Thoracic aorta (tissue), 2 donors: ENCODE measurements at regions not wholly inside any gene's neighbourhood (a gene's known extent, or its start where the extent isn't known, plus 50 kb on each side); places are given as distances from the start of the nearest gene placed in this dataset.

Experiments used
- ATAC-seq: fragments of 150-250 bp; one replicate; pipeline ENCODE4 v1.8.0; 2017; ENCODE audit warnings: low read depth; ENCODE audit not compliant: insufficient number of reproducible peaks, low FRiP score
- DNase-seq: peaks from one replicate; pipeline ENCODE4 v3.0.0-alpha.2; 2020; ENCODE audit warnings: low spot score
- H3K27ac ChIP-seq, 2 donors: fragments of 200-600 bp; sonication (generic); 1 replicate in 1 of 2; 2 replicates in 1 of 2; pipeline ENCODE4 v1.5.1; 2016; ENCODE audit warnings: mild to moderate bottlenecking in 2 of 2, moderate library complexity in 2 of 2
- H3K27me3 ChIP-seq: fragments of 200-600 bp; sonication (generic); replicated peaks from 2 replicates; pipeline ENCODE4 v1.6.0; 2016; ENCODE audit warnings: mild to moderate bottlenecking; ENCODE audit not compliant: insufficient read depth
- H3K36me3 ChIP-seq: fragments of 200-600 bp; sonication (generic); one replicate; pipeline ENCODE4 v1.5.1; 2016
- H3K4me1 ChIP-seq, 2 donors: fragments of 200-600 bp; sonication (generic); 1 replicate in 1 of 2; 2 replicates in 1 of 2; pipeline versions ENCODE4 v1.5.1 to v1.6.0; 2016; ENCODE audit warnings: low read depth in 2 of 2, mild to moderate bottlenecking in 1 of 2; ENCODE audit not compliant: control insufficient read depth in 1 of 2
- H3K4me3 ChIP-seq: fragments of 200-600 bp; sonication (generic); 2 replicates; pipeline ENCODE4 v1.5.1; 2016; ENCODE audit warnings: mild to moderate bottlenecking
- H3K9me3 ChIP-seq: fragments of 200-600 bp; sonication (generic); 2 replicates; pipeline ENCODE4 v1.5.1; 2016
- CTCF ChIP-seq: fragments of 200-600 bp; sonication (generic); IDR thresholded peaks from one replicate; pipeline ENCODE4 v1.5.1; 2019; ENCODE audit warnings: antibody characterized with exemption

GRCh38 chr7:42552227-42552626 is 315.2 kb upstream of the GLI3 start:
- DNase-seq = no peak
- H3K9me3 ChIP-seq = no peaks in the 10 kb centered on the region
- H3K27me3 ChIP-seq = no peaks in the 10 kb centered on the region
- H3K36me3 ChIP-seq = no peaks in the 10 kb centered on the region
- H3K4me3 ChIP-seq = no peak overlapping the region
- no peak for TF ChIP-seq CTCF
- H3K27ac ChIP-seq = no peak overlapping the region
- no peak for ATAC-seq
- H3K4me1 ChIP-seq = no peaks in the 10 kb centered on the region

DNA sequence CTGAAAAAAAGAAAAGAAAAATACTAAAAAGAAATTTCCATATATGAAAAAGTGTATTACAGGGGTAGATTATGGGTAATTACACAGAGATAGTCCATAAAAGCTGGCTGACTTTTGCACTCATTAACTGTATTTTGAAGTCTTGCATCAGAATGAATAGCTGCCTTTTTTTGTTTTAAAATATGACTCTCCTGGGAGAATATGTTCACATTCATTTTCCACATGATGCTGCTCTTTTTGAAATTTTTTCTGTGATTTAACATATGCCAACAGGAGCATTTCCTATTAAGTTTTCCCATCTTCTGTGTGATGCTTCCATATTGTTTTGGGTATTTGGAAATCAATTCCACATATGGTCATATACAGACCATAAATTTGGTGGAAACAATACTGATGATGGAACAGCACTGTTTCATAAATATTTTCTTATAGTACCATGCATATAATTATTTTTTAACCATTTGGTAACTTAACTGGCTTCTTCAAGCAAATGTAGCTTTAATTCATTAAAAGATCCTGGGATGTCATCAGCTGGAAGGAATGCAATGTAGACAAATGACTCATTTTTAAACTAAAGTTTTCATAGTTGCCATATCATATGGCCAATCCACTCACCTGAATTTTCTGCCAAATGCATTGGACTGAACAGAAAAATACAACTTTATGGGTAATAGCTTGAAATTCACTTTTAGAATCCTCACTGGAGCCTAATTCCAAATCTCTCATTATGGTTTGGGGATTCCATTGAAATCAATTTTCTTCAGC is 313.9 kb upstream of the GLI3 start:
- H3K27ac ChIP-seq = no peak overlapping the region
- ATAC-seq (no peak), DNase-seq (no peak)
- no peak overlapping the region for H3K4me3 ChIP-seq
- no peaks in the 10 kb centered on the region for H3K9me3 ChIP-seq
- TF ChIP-seq CTCF = no peak
- H3K36me3 ChIP-seq = no peaks in the 10 kb centered on the region
- no peaks in the 10 kb centered on the region for H3K4me1 ChIP-seq
- no peaks in the 10 kb centered on the region for H3K27me3 ChIP-seq

DNA sequence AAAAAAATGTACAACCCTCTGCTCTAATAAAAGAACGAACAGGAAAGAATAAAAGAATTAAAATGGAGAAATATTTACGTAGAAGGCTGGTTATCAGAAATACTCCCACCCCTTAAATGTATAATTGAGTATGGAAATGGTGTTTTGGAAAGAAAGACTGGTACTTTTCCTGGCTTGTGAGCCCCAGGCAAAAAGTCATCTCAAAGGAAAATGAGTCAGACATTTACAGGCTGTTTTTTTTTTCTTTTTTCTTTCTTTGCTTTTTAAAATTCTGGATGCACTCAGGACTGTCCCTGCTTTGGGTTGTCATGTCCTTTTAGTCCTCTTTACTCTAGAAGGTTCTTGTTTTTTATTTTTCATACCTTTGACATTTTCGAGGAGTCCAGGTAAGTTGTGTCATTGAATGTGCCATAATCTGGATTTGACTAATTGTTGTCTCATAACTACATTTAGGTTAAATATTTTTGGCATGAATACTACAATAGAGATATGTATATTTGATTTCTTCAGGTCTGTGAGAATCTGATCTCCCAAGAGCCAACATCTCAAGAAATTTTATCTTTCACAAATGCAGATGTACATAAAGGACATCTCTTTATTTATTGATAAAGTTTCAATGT is 313.0 kb upstream of the GLI3 start:
- no peak for TF ChIP-seq CTCF
- H3K27me3 ChIP-seq = no peaks in the 10 kb centered on the region
- no peak overlapping the region for H3K27ac ChIP-seq
- DNase-seq = no peak
- no peaks in the 10 kb centered on the region for H3K36me3 ChIP-seq
- no peaks in the 10 kb centered on the region for H3K4me1 ChIP-seq
- no peak for ATAC-seq
- H3K4me3 ChIP-seq = no peak overlapping the region
- H3K9me3 ChIP-seq = no peaks in the 10 kb centered on the region

- DNase-seq = no peak
- H3K36me3 ChIP-seq = no peaks in the 10 kb centered on the region
- no peaks in the 10 kb centered on the region for H3K4me1 ChIP-seq
- no peak for ATAC-seq
- no peaks in the 10 kb centered on the region for H3K27me3 ChIP-seq
- no peak overlapping the region for H3K4me3 ChIP-seq
- no peak overlapping the region for H3K27ac ChIP-seq
- no peaks in the 10 kb centered on the region for H3K9me3 ChIP-seq
- TF ChIP-seq CTCF = no peak
Observed at GRCh38 chr7:42548816-42549611, 312.0 kb upstream of the GLI3 start.

DNA sequence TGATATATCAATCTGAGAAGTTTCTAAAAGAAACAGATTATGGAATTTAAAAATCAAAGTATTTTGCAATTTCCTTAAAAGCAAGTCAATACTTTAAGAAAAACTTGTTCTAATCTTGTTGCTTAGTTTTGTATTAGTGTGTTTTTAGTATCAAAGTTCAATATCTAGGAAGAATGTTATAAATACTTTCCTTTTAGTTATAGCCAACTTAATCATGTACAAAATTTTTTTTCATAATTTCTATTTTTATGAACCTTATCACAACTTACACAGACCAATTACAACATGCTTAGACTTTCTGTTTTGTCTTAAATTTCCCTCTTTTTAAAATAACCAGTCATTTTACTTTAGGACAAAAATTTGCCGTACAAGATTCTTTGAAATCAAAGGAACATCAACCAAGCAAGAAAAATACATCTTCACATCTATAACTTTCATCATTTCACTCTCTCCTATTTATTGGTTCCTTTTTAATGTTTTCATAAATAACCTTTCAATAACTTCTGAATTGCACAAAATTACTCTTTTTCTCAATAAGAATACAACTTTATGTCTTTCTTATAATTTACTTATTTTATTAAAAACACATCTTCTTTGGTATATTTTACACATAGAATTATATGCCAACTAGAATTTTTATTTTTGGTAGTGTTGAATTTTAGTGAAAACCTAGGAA is 308.2 kb upstream of the GLI3 start:
- no peak for ATAC-seq
- no peak for TF ChIP-seq CTCF
- Histone ChIP-seq H3K4me1 (no peaks in the 10 kb centered on the region), H3K36me3 (no peaks in the 10 kb centered on the region), H3K27ac (no peak overlapping the region), H3K27me3 (no peaks in the 10 kb centered on the region), H3K9me3 (no peaks in the 10 kb centered on the region), H3K4me3 (no peak overlapping the region)
- no peak for DNase-seq
